Breast epithelium (tissue), 3 donors: ENCODE measurements at regions not wholly inside any gene's neighbourhood (a gene's known extent, or its start where the extent isn't known, plus 50 kb on each side); places are given as distances from the start of the nearest gene placed in this dataset.

Experiments
- CTCF ChIP-seq, 3 donors: fragments of 450-650 bp; IDR thresholded peaks; one replicate each; pipeline ENCODE4 v1.5.1; 2016 to 2017; ENCODE audit warnings: antibody characterized with exemption in 3 of 3, mild to moderate bottlenecking in 3 of 3, moderate library complexity in 3 of 3
- POLR2A ChIP-seq: fragments of 450-650 bp; IDR thresholded peaks from one replicate; pipeline ENCODE4 v1.6.1; 2016; ENCODE audit warnings: antibody characterized with exemption, mild to moderate bottlenecking, moderate library complexity

- no peak for TF ChIP-seq POLR2A
- TF ChIP-seq CTCF (IDR thresholded peaks at IDR 0.05): no peak
Measured at GRCh38 chr3:152056987-152057386, 183.5 kb downstream of the SUCNR1 start.
